H1 (cell line): ENCODE measurements at regions not wholly inside any gene's neighbourhood (a gene's known extent, or its start where the extent isn't known, plus 50 kb on each side); places are given as distances from the start of the nearest gene placed in this dataset.

Experiments
- BCL11A ChIP-seq, 2 experiments: IDR thresholded peaks; one replicate each; pipeline ENCODE4 v1.6.1; 2011; ENCODE audit warnings: low read depth in 2 of 2, low read length in 2 of 2, mild to moderate bottlenecking in 2 of 2
- CTCF ChIP-seq, 3 experiments: IDR thresholded peaks; 1 replicate in 2 of 3; 2 replicates in 1 of 3; pipeline versions ENCODE4 v1.5.1 to v1.6.1; 2011; ENCODE audit warnings: low read length in 3 of 3, mild to moderate bottlenecking in 3 of 3, inconsistent platforms in 2 of 3, low read depth in 1 of 3, moderate library complexity in 1 of 3; ENCODE audit not compliant: insufficient read depth in 1 of 3; ENCODE audit errors: control extremely low read depth in 1 of 3
- GABPA ChIP-seq: IDR thresholded peaks from 2 replicates; pipeline ENCODE4 v1.6.1; 2011; ENCODE audit warnings: mild to moderate bottlenecking, low read length, moderate library complexity, borderline replicate concordance; ENCODE audit not compliant: insufficient read depth
- POLR2A ChIP-seq, 2 experiments: IDR thresholded peaks; 1 replicate in 1 of 2; 2 replicates in 1 of 2; pipeline ENCODE4 v1.6.1; 2011; ENCODE audit warnings: low read depth in 2 of 2, low read length in 2 of 2, mild to moderate bottlenecking in 2 of 2; ENCODE audit errors: control extremely low read depth in 1 of 2
- POLR2AphosphoS5 ChIP-seq: IDR thresholded peaks from 2 replicates; pipeline ENCODE4 v1.6.1; 2011; ENCODE audit warnings: low read depth, low read length
- TAF1 ChIP-seq: IDR thresholded peaks from 2 replicates; pipeline ENCODE4 v1.6.1; 2011; ENCODE audit warnings: mild to moderate bottlenecking, low read depth, low read length
- ZNF274 ChIP-seq: IDR thresholded peaks from 2 replicates; pipeline ENCODE4 v1.7.0; 2012; ENCODE audit warnings: low read length, borderline replicate concordance; ENCODE audit errors: extremely low read depth

GRCh38 chr4:106595906-106596305, 227.3 kb upstream of the GIMD1 start:
- TF ChIP-seq POLR2AphosphoS5 = no peak
- no peak for TF ChIP-seq CTCF (IDR thresholded peaks at IDR 0.05; ENCODE audit: control extremely low read depth in 1 of 3, insufficient read depth in 1 of 3, low read depth in 1 of 3, low read length in 3 of 3)
- TF ChIP-seq BCL11A (IDR thresholded peaks at IDR 0.05; ENCODE audit: low read depth in 2 of 2, low read length in 2 of 2) = no peak
- TF ChIP-seq GABPA = no peak
- TF ChIP-seq POLR2A (IDR thresholded peaks at IDR 0.05; ENCODE audit: control extremely low read depth in 1 of 2, low read depth in 2 of 2, low read length in 2 of 2) = no peak
- TF ChIP-seq TAF1 = no peak
- no peak for TF ChIP-seq ZNF274
